K562 (cell line): ENCODE measurements at regions not wholly inside any gene's neighbourhood (a gene's known extent, or its start where the extent isn't known, plus 50 kb on each side); places are given as distances from the start of the nearest gene placed in this dataset.

Experiments used
- ATAC-seq: fragments of 200-7000 bp; cut with Tn5 transposase; 3 replicates; pipeline ENCODE4 v1.9.1; 2020; ENCODE audit warnings: moderate library complexity
- BruUV-seq: library from RNA; stranded (reverse); fragments of 400-500 nt; replicated peaks from 2 replicates; lab custom pipeline; 2021; lab: Mats Ljungman, UMichigan
- CTCF ChIA-PET: fragments of 300-600 bp; formaldehyde crosslinking; extraction: SDS; loops from one replicate; lab custom pipeline; 2021; ENCODE audit warnings: low intra/inter-chr PET ratio; lab: Yijun Ruan, JAX
- POLR2A ChIA-PET: fragments of 300-600, 350-650 bp; sonication (Branson Sonifier 250); formaldehyde crosslinking; extraction: SDS; loops from one replicate; lab custom pipeline; 2021; ENCODE audit warnings: antibody characterized with exemption, inconsistent platforms; lab: Yijun Ruan, JAX
- DNase-seq, 4 experiments: peaks; one replicate each; pipeline versions ENCODE4 v3.0.0 to v3.0.0-alpha.2; 2011 to 2018; ENCODE audit warnings: low spot score in 3 of 4, mixed read lengths in 3 of 4; ENCODE audit errors: extremely low read depth in 1 of 4
- FAIRE-seq: peaks from 2 replicates; lab custom pipeline; 2011; peaks lifted over from hg19 to GRCh38; lab: Jason Lieb, UNC
- H2AFZ ChIP-seq: 2 replicates; pipeline ENCODE4 v1.6.0; 2011; ENCODE audit warnings: low read depth, low read length, control low read depth, inconsistent platforms
- H3K27ac ChIP-seq: fragments of 200-600 bp; 3 replicates; pipeline ENCODE4 v1.8.0; 2011; ENCODE audit warnings: low read depth, mild to moderate bottlenecking, control low read depth, inconsistent platforms, low read length, moderate library complexity, mixed read lengths; ENCODE audit errors: extremely low read depth
- H3K27me3 ChIP-seq, 2 experiments: fragments of 300-600 bp in 1 of 2; 2 replicates in 1 of 2; 3 replicates in 1 of 2; pipeline versions ENCODE4 v1.6.0 to v1.8.0; 2011; ENCODE audit warnings: inconsistent platforms in 2 of 2, low read length in 2 of 2, mild to moderate bottlenecking in 1 of 2, mixed read lengths in 1 of 2, moderate library complexity in 1 of 2; ENCODE audit not compliant: control insufficient read depth in 2 of 2, insufficient read depth in 2 of 2
- H3K36me3 ChIP-seq: fragments of 300-600 bp; 3 replicates; pipeline ENCODE4 v1.8.0; 2011; ENCODE audit warnings: mild to moderate bottlenecking, low read length, inconsistent platforms; ENCODE audit not compliant: control insufficient read depth, insufficient read depth
- H3K4me1 ChIP-seq, 2 experiments: fragments of 200-600 bp in 1 of 2; replicated peaks in 1 of 2; 2 replicates in 1 of 2; 3 replicates in 1 of 2; pipeline versions ENCODE4 v1.5.1 to v1.8.0; 2011; ENCODE audit warnings: inconsistent platforms in 2 of 2, low read length in 2 of 2, mild to moderate bottlenecking in 1 of 2, mixed read lengths in 1 of 2, moderate library complexity in 1 of 2; ENCODE audit not compliant: control insufficient read depth in 2 of 2, insufficient read depth in 2 of 2
- H3K4me2 ChIP-seq: 2 replicates; pipeline ENCODE4 v1.6.1; 2011; ENCODE audit warnings: low read length, control low read depth, inconsistent platforms, mixed read lengths; ENCODE audit not compliant: insufficient read depth
- H3K4me3 ChIP-seq: fragments of 200-600 bp; sonication (generic), shearing (Covaris generic); 2 replicates; pipeline ENCODE4 v1.5.1; 2016; ENCODE audit warnings: control low read depth, inconsistent platforms
- H3K79me2 ChIP-seq: fragments of 200-600 bp; 3 replicates; pipeline ENCODE4 v1.8.0; 2011; ENCODE audit warnings: low read length, inconsistent platforms; ENCODE audit not compliant: control insufficient read depth, insufficient read depth
- H3K9ac ChIP-seq, 2 experiments: 2 replicates each; pipeline versions ENCODE4 v1.6.0 to v1.6.1; 2011; ENCODE audit warnings: low read depth in 2 of 2, low read length in 2 of 2, control low read depth in 1 of 2, inconsistent platforms in 1 of 2, mild to moderate bottlenecking in 1 of 2, mixed read lengths in 1 of 2; ENCODE audit not compliant: insufficient read depth in 1 of 2
- H3K9me1 ChIP-seq: one replicate; pipeline ENCODE4 v1.6.0; 2011; ENCODE audit warnings: inconsistent platforms, mild to moderate bottlenecking, low read length, moderate library complexity; ENCODE audit not compliant: control insufficient read depth, insufficient read depth
- H3K9me3 ChIP-seq: replicated peaks from 2 replicates; pipeline ENCODE4 v1.5.1; 2011; ENCODE audit warnings: low read depth, low read length, inconsistent platforms; ENCODE audit not compliant: control insufficient read depth, insufficient read depth
- H4K20me1 ChIP-seq: replicated peaks from 2 replicates; pipeline ENCODE4 v1.6.1; 2011; ENCODE audit warnings: low read length, inconsistent platforms, mixed read lengths; ENCODE audit not compliant: control insufficient read depth, insufficient read depth
- KLF1 ChIP-seq: fragments of 450-650 bp; IDR thresholded peaks from 2 replicates; pipeline ENCODE4 v1.6.1; 2016; ENCODE audit warnings: missing genetic modification characterization, missing compliant biosample characterization
- LEF1 ChIP-seq: fragments of 450-650 bp; IDR thresholded peaks from 2 replicates; pipeline ENCODE4 v1.6.1; 2016; ENCODE audit warnings: mild to moderate bottlenecking
- MTF1 ChIP-seq: fragments of 250-450 bp; sonication (Bioruptor Pico); IDR thresholded peaks from 2 replicates; pipeline ENCODE4 v1.9.0; 2021; ENCODE audit warnings: moderate library complexity, mild to moderate bottlenecking, inconsistent platforms, borderline replicate concordance
- MYC ChIP-seq, 2 experiments: fragments of 250-450 bp in 1 of 2; sonication (Bioruptor Pico) in 1 of 2; IDR thresholded peaks; 2 replicates each; pipeline versions ENCODE4 v1.5.1 to v1.6.1; 2012 to 2021; ENCODE audit warnings: low read depth in 2 of 2, borderline replicate concordance in 1 of 2, improper control_type of control experiment in 1 of 2, low read length in 1 of 2, mild to moderate bottlenecking in 1 of 2, moderate library complexity in 1 of 2
- PHTF2 ChIP-seq: fragments of 250-450 bp; sonication (Bioruptor Pico); IDR thresholded peaks from 2 replicates; pipeline ENCODE4 v1.5.0; 2021; ENCODE audit warnings: mild to moderate bottlenecking
- STAT6 ChIP-seq: sonication (generic); formaldehyde crosslinking; IDR thresholded peaks from 2 replicates; pipeline ENCODE4 v1.8.1; 2023; ENCODE audit warnings: mild to moderate bottlenecking, missing genetic modification reagents
- USF2 ChIP-seq: sonication (generic); formaldehyde crosslinking; IDR thresholded peaks from 2 replicates; pipeline ENCODE4 v1.5.0; 2020; ENCODE audit warnings: missing genetic modification reagents
- ZBTB49 ChIP-seq: sonication (generic); formaldehyde crosslinking; IDR thresholded peaks from 2 replicates; pipeline ENCODE4 v1.8.0; 2022; ENCODE audit warnings: missing genetic modification reagents, mild to moderate bottlenecking, borderline replicate concordance
- ZMIZ1 ChIP-seq, 2 experiments: fragments of 150-350 bp in 1 of 2; IDR thresholded peaks; 2 replicates each; pipeline ENCODE4 v1.6.1; 2012 to 2016; ENCODE audit warnings: low read depth in 2 of 2, low read length in 2 of 2, mild to moderate bottlenecking in 1 of 2, moderate library complexity in 1 of 2
- WGBS: fragments of 100-300 bp; shearing (Covaris generic); methylation state at CpG from one replicate; pipeline ENCODE4 v1.1.6; 2016; ENCODE audit warnings: low coverage, mixed read lengths; ENCODE audit not compliant: insufficient coverage; ENCODE audit errors: missing lambda C conversion rate; 5-methylcytosine and 5-hydroxymethylcytosine counted together
- in situ Hi-C: fragments of 300-500 bp; cut with MboI; formaldehyde crosslinking; loops from 4 replicates; pipeline ENCODE4 v1.15.0; 2018; ENCODE audit warnings: inconsistent platforms, mixed read lengths
- intact Hi-C: fragments of 100-400 bp; cut with micrococcal nuclease; formaldehyde crosslinking; loops from 2 replicates; pipeline ENCODE4 v1.14.2; 2022

- ChIA-PET POLR2A (no interaction called here), CTCF (no interaction called here)
- H3K9me1 ChIP-seq: no peaks in the 10 kb centered on the region
- no peaks in the 10 kb centered on the region for H3K79me2 ChIP-seq
- no peaks in the 10 kb centered on the region for H4K20me1 ChIP-seq
- no peak overlapping the region for H2AFZ ChIP-seq
- no peak for DNase-seq
- H3K27ac ChIP-seq: no peak overlapping the region
- no peaks in the 10 kb centered on the region for H3K27me3 ChIP-seq
- H3K9ac ChIP-seq: no peak overlapping the region
- in situ Hi-C loops (no loop called here), intact Hi-C loops (no loop called here)
- no peaks in the 10 kb centered on the region for H3K9me3 ChIP-seq
- H3K4me2 ChIP-seq: no peak overlapping the region
- BruUV-seq: no TSS peak
- no peaks in the 10 kb centered on the region for H3K4me1 ChIP-seq
- no peaks in the 10 kb centered on the region for H3K36me3 ChIP-seq
- no peak overlapping the region for H3K4me3 ChIP-seq
- no peak for ATAC-seq
- 0% methylated on average over 4 of the region's 4 CpGs for WGBS
- no peak for FAIRE-seq
- TF ChIP-seq MYC (IDR thresholded peaks at IDR 0.05; ENCODE audit: low read depth, low read length) (no peak), MYC (CRISPR knock-in tag; IDR thresholded peaks at IDR 0.05; ENCODE audit: borderline replicate concordance, low read depth) (no peak), KLF1 (tag) (no peak), USF2 (no peak), PHTF2 (CRISPR knock-in tag) (no peak), ZMIZ1 (IDR thresholded peaks at IDR 0.05; ENCODE audit: low read depth in 2 of 2, low read length in 2 of 2) (no peak), ZBTB49 (no peak), LEF1 (no peak), STAT6 (no peak), MTF1 (CRISPR knock-in tag) (no peak)
These were observed 357.1 kb downstream of the BCL11B start for GRCh38 chr14:98914942-98915341.
